Lung (tissue), 11 donors: ENCODE measurements at regions not wholly inside any gene's neighbourhood (a gene's known extent, or its start where the extent isn't known, plus 50 kb on each side); places are given as distances from the start of the nearest gene placed in this dataset.

Experiments used
- ATAC-seq: fragments of 200-7000 bp; cut with Tn5 transposase; one replicate; pipeline ENCODE4 v1.9.1; 2020; ENCODE audit warnings: moderate number of reproducible peaks; ENCODE audit not compliant: insufficient read depth, low FRiP score
- DNase-seq, 3 donors: peaks; one replicate each; pipeline ENCODE4 v3.0.0-alpha.2; 2013 to 2017
- H3K27ac ChIP-seq, 2 donors: one replicate each; pipeline ENCODE4 v1.5.1; 2013; ENCODE audit warnings: mild to moderate bottlenecking in 2 of 2, moderate library complexity in 2 of 2, control low read depth in 1 of 2, inconsistent platforms in 1 of 2, low read depth in 1 of 2, low read length in 1 of 2
- H3K27me3 ChIP-seq, 3 donors: one replicate each; pipeline ENCODE4 v1.5.1; 2013; ENCODE audit warnings: low read length in 2 of 3; ENCODE audit not compliant: control insufficient read depth in 3 of 3, insufficient read depth in 3 of 3
- H3K36me3 ChIP-seq, 4 donors: one replicate each; pipeline ENCODE4 v1.5.1; 2013; ENCODE audit warnings: low read length in 4 of 4, mild to moderate bottlenecking in 1 of 4, moderate library complexity in 1 of 4; ENCODE audit not compliant: control insufficient read depth in 4 of 4, insufficient read depth in 4 of 4
- H3K4me1 ChIP-seq, 5 donors: one replicate each; pipeline ENCODE4 v1.5.1; 2013; ENCODE audit warnings: low read length in 5 of 5, mild to moderate bottlenecking in 2 of 5, moderate library complexity in 1 of 5; ENCODE audit not compliant: control insufficient read depth in 5 of 5, insufficient read depth in 5 of 5
- H3K4me3 ChIP-seq: one replicate; pipeline ENCODE4 v1.5.1; 2013; ENCODE audit warnings: mild to moderate bottlenecking, control low read depth, moderate library complexity
- H3K9ac ChIP-seq, 2 donors: one replicate each; pipeline ENCODE4 v1.5.1; 2013; ENCODE audit warnings: low read length in 2 of 2, control low read depth in 1 of 2; ENCODE audit not compliant: insufficient read depth in 1 of 2
- H3K9me3 ChIP-seq, 4 donors: one replicate each; pipeline ENCODE4 v1.5.1; 2013; ENCODE audit warnings: low read length in 3 of 4, mild to moderate bottlenecking in 1 of 4, moderate library complexity in 1 of 4; ENCODE audit not compliant: control insufficient read depth in 4 of 4, insufficient read depth in 3 of 4
- WGBS, 2 donors: extraction: QIAGEN DNeasy Blood & Tissue Kit; methylation state at CpG; one replicate each; pipeline ENCODE4 v1.1.7; 2013; 5-methylcytosine and 5-hydroxymethylcytosine counted together
- TF ChIP-seq, protein P1 (sequence below): IDR thresholded peaks from 2 replicates; pipeline ENCODE4 v1.5.1; 2012; ENCODE audit warnings: mild to moderate bottlenecking; ENCODE audit errors: control extremely low read depth, extremely low read depth
- donor health status: control.
- donor health status: control.
- donor health status: Bipolar disorder and iron deficiency.
- donor health status: healthy.
- donor health status: DM: yes; HTN: yes; CAD: no.

GRCh38 chrX:110436523-110436922, 77.9 kb downstream of the RTL9 start:
- Histone ChIP-seq H3K4me1 (peaks cover 0 to 6% (median 0%) of the 10 kb centered on the region in 5 donors), H3K9me3 (no peaks in the 10 kb centered on the region), H3K27ac (no peak overlapping the region), H3K9ac (no peak overlapping the region), H3K27me3 (peaks cover 3 to 44% (median 29%) of the 10 kb centered on the region in 3 donors), H3K36me3 (no peaks in the 10 kb centered on the region), H3K4me3 (no peak overlapping the region)
- ATAC-seq (no peak), DNase-seq (no peak)
- TF ChIP-seq, protein P1, sequence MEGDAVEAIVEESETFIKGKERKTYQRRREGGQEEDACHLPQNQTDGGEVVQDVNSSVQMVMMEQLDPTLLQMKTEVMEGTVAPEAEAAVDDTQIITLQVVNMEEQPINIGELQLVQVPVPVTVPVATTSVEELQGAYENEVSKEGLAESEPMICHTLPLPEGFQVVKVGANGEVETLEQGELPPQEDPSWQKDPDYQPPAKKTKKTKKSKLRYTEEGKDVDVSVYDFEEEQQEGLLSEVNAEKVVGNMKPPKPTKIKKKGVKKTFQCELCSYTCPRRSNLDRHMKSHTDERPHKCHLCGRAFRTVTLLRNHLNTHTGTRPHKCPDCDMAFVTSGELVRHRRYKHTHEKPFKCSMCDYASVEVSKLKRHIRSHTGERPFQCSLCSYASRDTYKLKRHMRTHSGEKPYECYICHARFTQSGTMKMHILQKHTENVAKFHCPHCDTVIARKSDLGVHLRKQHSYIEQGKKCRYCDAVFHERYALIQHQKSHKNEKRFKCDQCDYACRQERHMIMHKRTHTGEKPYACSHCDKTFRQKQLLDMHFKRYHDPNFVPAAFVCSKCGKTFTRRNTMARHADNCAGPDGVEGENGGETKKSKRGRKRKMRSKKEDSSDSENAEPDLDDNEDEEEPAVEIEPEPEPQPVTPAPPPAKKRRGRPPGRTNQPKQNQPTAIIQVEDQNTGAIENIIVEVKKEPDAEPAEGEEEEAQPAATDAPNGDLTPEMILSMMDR = no peak

- 61 to 84% methylated on average over 2 of the region's 2 CpGs for WGBS, 2 donors
- H3K27ac ChIP-seq = no peak overlapping the region
- H3K36me3 ChIP-seq = no peaks in the 10 kb centered on the region
- peaks cover 3 to 49% (median 32%) of the 10 kb centered on the region in 3 donors for H3K27me3 ChIP-seq
- TF ChIP-seq, protein P1 = no peak
- H3K9me3 ChIP-seq = no peaks in the 10 kb centered on the region
- no peak overlapping the region for H3K4me3 ChIP-seq
- no peak overlapping the region for H3K9ac ChIP-seq
- peaks cover 0 to 4% (median 0%) of the 10 kb centered on the region in 5 donors for H3K4me1 ChIP-seq
- DNase-seq = no peak
- no peak for ATAC-seq
These were observed 79.0 kb downstream of the RTL9 start for GRCh38 chrX:110437686-110438085.

DNA sequence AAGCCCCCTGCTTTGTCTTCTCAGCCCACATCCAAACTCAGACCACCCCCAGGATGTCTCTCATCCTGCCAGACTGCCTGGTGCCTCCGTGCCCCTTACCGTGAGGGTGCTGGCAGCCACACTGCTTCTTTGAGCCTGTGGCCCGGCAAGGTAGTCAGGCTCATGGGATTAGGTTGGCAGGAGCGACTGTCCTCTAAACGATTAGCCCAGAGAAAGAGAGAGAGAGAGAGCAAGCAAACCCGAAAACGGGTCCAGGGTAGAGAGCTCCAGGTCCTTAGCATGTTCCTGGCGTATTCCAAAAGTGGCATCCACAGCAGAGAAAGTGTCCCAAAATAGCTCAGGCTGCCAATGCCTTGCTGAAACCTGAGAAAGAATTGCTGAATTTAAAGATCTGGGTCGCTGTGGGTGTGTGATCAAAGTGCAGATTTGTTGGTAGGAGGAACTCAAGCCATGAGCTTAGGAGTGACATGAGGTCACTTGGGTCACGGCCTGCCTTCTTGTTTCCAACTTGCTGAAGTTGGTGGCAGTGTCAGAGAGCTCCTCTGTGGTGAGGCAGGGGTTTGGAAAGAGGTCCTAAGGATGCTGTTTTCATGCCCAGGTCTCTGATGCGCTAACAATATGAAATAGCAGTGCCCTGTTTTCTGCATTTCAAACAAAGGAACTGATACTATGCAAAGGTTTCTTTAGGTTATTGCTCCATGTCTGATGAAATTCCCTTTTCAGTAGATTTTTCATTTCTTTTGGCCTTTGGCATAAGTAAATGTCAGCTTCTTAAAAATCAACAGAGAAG, 81.6 kb downstream of the RTL9 start:
- Histone ChIP-seq H3K4me3 (no peak overlapping the region), H3K9me3 (no peaks in the 10 kb centered on the region), H3K9ac (no peak overlapping the region), H3K4me1 (no peaks in the 10 kb centered on the region), H3K27ac (no peak overlapping the region), H3K27me3 (peaks cover 3 to 51% (median 24%) of the 10 kb centered on the region in 3 donors), H3K36me3 (no peaks in the 10 kb centered on the region)
- DNase-seq (no peak), ATAC-seq (no peak)
- TF ChIP-seq, protein P1 = no peak
- WGBS, 2 donors = 69 to 82% methylated on average over 11 of the region's 11 CpGs
